Activated CD4-positive, CD25-positive, alpha-beta regulatory T cell treated with anti-CD3 and anti-CD28 coated beads, Interleukin-2, amount 50 U/mL, for 72 hours (primary cell): ENCODE measurements at regions not wholly inside any gene's neighbourhood (a gene's known extent, or its start where the extent isn't known, plus 50 kb on each side); places are given as distances from the start of the nearest gene placed in this dataset.
"Not testable (repeated sequence)": the region's sequence is repeated elsewhere in the genome, so short reads cannot be mapped to it uniquely, and the experiment has no call there.

Experiments
- DNase-seq: peaks from one replicate; pipeline ENCODE4 v3.0.0; 2021

- DNase-seq, result no peak
Measured at GRCh38 chr9:117864385-117865057, 160.3 kb downstream of the TLR4 start.

GRCh38 chr9:117868594-117868993, 164.4 kb downstream of the TLR4 start:
- DNase-seq, result no peak

- DNase-seq, result no peak
Measured at GRCh38 chr9:117869287-117869686, 165.1 kb downstream of the TLR4 start.

GRCh38 chr9:117869712-117870111, 165.5 kb downstream of the TLR4 start:
- no peak for DNase-seq

DNA sequence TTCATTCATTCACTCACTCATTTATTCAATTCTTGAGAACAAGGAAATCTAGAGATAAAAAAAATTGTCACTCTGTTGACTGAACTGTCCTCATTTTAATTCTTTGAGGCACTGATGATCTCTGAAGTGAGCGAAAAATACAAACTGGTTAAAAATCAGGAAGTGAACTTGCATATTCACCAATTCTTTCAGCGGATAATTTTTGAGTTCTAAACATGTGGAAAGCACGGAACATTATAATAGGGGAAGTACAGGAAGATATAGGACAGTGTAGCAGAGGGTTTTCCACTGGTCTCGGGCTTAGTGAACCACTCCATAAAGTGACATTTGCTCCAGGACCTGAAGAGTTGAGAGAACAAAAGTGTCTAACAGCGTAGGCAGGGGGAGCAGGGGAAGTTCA, 169.5 kb downstream of the TLR4 start:
- no peak for DNase-seq

DNA sequence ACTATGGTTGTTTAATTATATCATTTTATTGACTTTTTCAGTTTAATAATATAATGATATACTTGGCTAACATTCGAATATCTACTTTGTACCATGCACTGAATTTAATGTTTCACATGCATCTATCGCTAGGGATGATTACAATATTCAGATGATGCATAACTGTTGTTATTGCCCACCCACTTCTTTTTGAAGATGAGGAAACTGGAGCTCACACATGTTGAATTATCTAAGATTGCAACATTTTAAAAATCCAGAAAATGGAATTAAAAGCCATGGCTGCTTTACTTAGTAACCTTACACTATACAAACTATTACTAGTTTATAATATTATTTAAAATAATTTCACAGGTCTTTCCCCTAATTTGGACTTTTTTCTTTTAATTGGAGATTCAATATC, 171.7 kb downstream of the TLR4 start:
- DNase-seq, result no peak

- no peak for DNase-seq
Measured at GRCh38 chr9:117882171-117882570, 178.0 kb downstream of the TLR4 start.

DNA sequence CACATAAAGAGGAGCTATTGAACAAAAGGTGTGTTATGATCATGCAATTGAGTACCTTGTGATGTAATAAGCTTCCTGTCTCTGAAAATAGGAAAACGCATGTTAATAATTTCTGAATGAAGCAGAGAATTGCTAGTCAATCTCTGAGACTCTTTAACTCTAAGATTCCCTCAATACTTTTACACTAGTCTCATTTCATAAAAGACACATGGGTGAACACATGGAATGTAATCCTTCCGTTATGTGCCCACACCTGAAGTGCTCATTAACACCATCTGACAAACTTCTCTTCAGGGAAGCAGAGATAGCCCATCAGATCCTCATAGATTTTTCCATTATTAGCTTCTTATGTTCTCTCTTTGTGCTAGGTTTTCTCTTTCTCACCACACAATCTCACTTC, 182.4 kb downstream of the TLR4 start:
- no peak for DNase-seq

DNA sequence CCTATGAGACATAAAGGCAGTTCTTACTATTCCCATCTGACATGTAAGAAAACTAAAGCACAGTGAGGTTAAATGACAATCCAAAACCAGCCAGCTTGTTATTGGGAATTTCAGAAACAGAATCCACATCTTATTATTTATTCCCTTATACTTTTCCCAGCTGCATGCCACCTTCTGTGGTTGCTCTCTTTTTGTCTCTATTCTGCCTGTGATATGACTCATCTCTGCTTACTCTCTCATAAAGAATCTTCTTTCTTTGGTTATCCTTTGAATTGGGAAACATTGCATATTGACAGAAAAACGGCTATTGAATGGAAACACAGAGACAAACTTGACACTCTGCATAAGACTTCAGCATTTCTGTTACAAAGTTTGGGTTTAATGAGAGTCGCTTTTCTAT, 183.2 kb downstream of the TLR4 start:
- no peak for DNase-seq

- no peak for DNase-seq
Measured at GRCh38 chr9:117887941-117888340, 183.7 kb downstream of the TLR4 start.

GRCh38 chr9:117903453-117903852, 199.2 kb downstream of the TLR4 start:
- DNase-seq, result no peak

DNA sequence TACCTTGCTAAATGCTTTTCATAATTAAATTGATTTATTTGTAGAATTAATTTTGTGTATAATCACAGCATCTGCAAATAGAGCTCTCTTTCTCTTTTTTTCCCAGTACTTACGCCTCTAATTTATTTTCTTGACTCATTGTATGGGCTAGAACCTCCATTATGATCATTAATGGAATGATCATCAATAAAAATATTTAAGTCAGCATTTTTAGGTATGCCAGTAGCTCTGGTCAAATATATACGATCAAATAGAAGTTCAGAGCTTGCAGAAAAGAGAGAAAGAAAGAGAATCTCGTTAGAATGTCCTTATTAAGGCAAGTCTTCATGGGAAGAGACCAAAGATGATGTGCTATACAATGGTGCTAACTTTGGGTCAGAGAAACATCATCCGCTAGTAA, 202.6 kb downstream of the TLR4 start:
- no peak for DNase-seq

- no peak for DNase-seq
Measured at GRCh38 chr9:117907420-117907819, 203.2 kb downstream of the TLR4 start.

DNA sequence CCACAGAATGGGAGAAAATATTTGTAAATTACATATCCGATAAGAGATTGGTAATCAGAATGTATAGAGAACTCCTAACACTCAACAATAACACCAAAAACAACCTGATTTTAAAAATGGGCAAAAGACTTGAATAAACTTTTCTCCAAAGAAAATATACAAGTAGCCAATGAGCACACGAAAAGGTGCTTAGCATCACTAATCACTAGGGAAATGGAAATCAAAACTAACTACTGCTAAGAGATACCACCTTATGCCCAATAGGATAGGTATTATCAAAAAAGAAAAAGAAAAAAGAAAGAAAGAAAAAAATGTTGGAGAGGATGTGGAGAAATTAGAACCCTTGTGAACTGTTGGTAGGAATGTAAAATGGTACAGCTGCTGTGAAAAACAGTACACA, 212.1 kb downstream of the TLR4 start:
- no peak for DNase-seq

- no peak for DNase-seq
Measured at GRCh38 chr9:117917873-117918272, 213.7 kb downstream of the TLR4 start.

- no peak for DNase-seq
Measured at GRCh38 chr9:117919538-117919937, 215.3 kb downstream of the TLR4 start.

GRCh38 chr9:117926031-117926658, 221.9 kb downstream of the TLR4 start:
- no peak for DNase-seq

GRCh38 chr9:117927354-117927753, 223.2 kb downstream of the TLR4 start:
- no peak for DNase-seq

GRCh38 chr9:117929868-117930267, 225.7 kb downstream of the TLR4 start:
- DNase-seq, result no peak

GRCh38 chr9:117932585-117932984, 228.4 kb downstream of the TLR4 start:
- DNase-seq, result no peak

- no peak for DNase-seq
Measured at GRCh38 chr9:117936185-117937130, 232.3 kb downstream of the TLR4 start.

DNA sequence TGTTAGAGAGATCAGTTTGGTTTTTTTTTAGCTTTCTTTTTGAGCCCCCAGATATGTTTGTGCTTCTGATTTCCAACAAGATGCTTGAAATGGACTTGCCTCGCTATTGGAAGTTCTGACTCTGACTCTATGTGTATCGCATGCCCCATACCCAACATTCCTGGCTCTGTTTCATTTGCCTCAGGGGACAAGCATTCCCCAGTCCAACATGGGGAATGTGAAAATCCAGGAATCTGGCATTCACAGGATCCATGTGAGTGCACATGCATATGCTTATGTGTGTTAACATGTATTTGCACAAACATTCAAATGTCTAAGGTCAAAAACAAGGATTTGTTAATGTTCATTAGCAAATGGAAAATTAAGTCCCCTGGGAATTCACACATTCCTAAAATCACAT, 233.9 kb downstream of the TLR4 start:
- DNase-seq, result no peak

DNA sequence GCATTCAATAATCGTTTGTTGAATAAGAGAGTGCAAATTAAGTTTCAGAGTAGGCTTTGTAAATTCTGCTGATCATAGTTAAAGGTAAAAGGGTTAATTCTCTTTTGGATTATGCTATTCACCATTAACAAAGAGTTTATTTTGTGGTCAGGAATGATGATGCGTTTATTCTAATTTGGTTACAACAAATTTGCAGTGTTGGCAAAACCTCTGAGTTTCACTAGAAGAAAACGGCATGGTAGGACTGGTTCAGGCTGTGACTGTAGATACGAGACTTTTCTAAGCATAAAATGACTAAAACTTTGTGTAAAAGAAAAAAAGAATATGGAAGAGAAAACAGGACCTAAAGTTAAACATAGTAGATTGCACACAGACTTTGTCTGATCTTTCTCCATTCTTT, 234.7 kb downstream of the TLR4 start:
- no peak for DNase-seq

DNA sequence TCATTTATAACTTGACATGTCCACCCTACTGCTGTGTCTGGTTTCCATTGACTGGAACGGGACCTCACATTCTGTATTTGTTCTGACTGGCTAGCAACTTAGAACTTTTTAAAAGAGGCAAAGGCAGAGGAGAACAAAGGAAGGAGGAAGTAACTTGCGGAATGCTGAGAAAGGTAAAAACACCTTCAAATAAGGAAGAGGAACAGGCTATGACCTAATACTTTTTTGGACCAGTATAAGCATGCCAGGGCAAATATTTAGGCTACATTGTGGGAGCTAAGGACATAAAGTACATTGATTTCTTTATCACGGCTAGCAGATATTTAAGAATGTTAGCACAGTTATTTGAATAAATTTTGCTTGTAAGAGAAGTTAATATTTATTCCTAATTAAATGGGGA, 240.5 kb downstream of the TLR4 start:
- not testable (repeated sequence) for DNase-seq
